ENCODE measurements at regions not wholly inside any gene's neighbourhood (a gene's known extent, or its start where the extent isn't known, plus 50 kb on each side); places are given as distances from the start of the nearest gene placed in this dataset.
"Not testable (repeated sequence)": the region's sequence is repeated elsewhere in the genome, so short reads cannot be mapped to it uniquely, and the experiment has no call there.

DNA sequence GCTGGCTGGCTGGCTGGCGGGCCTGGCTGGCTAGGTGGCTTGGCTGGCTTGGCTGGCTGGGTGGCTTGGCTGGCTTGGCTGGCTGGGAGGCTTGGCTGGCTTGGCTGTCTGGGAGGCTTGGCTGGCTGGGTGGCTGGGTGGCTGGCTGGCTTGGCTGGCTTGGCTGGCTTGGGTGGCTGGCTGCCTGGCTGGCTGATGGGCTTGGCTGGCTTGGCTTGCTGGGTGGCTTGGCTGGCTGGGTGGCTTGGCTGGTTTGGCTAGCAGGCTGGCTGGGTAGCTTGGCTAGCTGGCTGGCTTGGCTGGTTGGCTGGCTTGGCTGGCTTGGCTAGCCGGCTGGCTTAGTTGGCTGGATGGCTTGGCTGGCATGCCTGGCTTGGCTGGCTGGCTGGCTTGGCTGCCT, 2834.1 kb downstream of the RPIA start:
- not testable (repeated sequence) for TF ChIP-seq POLR2A (IDR thresholded peaks at IDR 0.05; ENCODE audit: low read depth, low read length); CTCF (IDR thresholded peaks at IDR 0.05; ENCODE audit: extremely low read depth in 1 of 2, insufficient read depth in 1 of 2, low read depth in 1 of 2, low read length in 2 of 2); POLR2AphosphoS5 (IDR thresholded peaks at IDR 0.05; ENCODE audit: insufficient read depth, low read depth, low read length); FOS (IDR thresholded peaks at IDR 0.05; ENCODE audit: borderline replicate concordance, insufficient read depth, low read length); EZH2 (IDR thresholded peaks at IDR 0.05; ENCODE audit: borderline replicate concordance, low read depth, low read length, severe bottlenecking); MAX (IDR thresholded peaks at IDR 0.05; ENCODE audit: insufficient read depth, insufficient read length); MYC (IDR thresholded peaks at IDR 0.05; ENCODE audit: low read depth, low read length); JUN (IDR thresholded peaks at IDR 0.05; ENCODE audit: borderline replicate concordance, insufficient read depth, insufficient read length, low read depth); GATA2 (IDR thresholded peaks at IDR 0.05; ENCODE audit: insufficient read depth, insufficient read length, low read depth, low read length)

Measured in endothelial cell of umbilical vein (primary cell).